ENCODE measurements at regions not wholly inside any gene's neighbourhood (a gene's known extent, or its start where the extent isn't known, plus 50 kb on each side); places are given as distances from the start of the nearest gene placed in this dataset.

GRCh38 chr7:25624833-25625232, 396.5 kb upstream of the NPVF start:
- TF ChIP-seq CTCF (IDR thresholded peaks at IDR 0.05) (no peak), POLR2A (IDR thresholded peaks at IDR 0.05) (no peak)
